Activated CD8-positive, alpha-beta T cell treated with anti-CD3 and anti-CD28 coated beads, Interleukin-2, amount 10 ng/mL, durations not matched to agents 7 days and 5 days (primary cell): ENCODE measurements at regions not wholly inside any gene's neighbourhood (a gene's known extent, or its start where the extent isn't known, plus 50 kb on each side); places are given as distances from the start of the nearest gene placed in this dataset.
"Not testable (repeated sequence)": the region's sequence is repeated elsewhere in the genome, so short reads cannot be mapped to it uniquely, and the experiment has no call there.

Source experiments
- ATAC-seq: fragments of 150-1000 bp; cut with Tn5 transposase; one replicate; pipeline ENCODE4 v1.10.0; 2021; ENCODE audit warnings: moderate library complexity
- CTCF ChIA-PET: fragments of 350-600 bp; sonication (Branson Sonifier 250); formaldehyde crosslinking; loops from one replicate; lab custom pipeline; 2021; ENCODE audit warnings: antibody characterized with exemption; lab: Charles Lee
- POLR2A ChIA-PET: fragments of 350-600 bp; sonication (Branson Sonifier 250); formaldehyde crosslinking; loops from one replicate; lab custom pipeline; 2021; ENCODE audit warnings: antibody characterized with exemption; lab: Charles Lee
- DNase-seq: peaks from one replicate; pipeline ENCODE4 v3.0.0-alpha.2; 2020
- H3K27ac Mint-ChIP-seq: one replicate; pipeline ENCODE4 v1.8.0; 2021; ENCODE audit warnings: mild to moderate bottlenecking, mixed read lengths
- H3K27me3 Mint-ChIP-seq: one replicate; pipeline ENCODE4 v1.8.0; 2021; ENCODE audit warnings: low read depth, mixed read lengths
- H3K36me3 Mint-ChIP-seq: one replicate; pipeline ENCODE4 v1.8.0; 2021; ENCODE audit warnings: low read depth, mixed read lengths
- H3K4me1 Mint-ChIP-seq: one replicate; pipeline ENCODE4 v1.8.0; 2021; ENCODE audit warnings: low read depth, mixed read lengths
- H3K4me3 Mint-ChIP-seq: one replicate; pipeline ENCODE4 v1.8.0; 2021; ENCODE audit warnings: mild to moderate bottlenecking, mixed read lengths
- H3K9me3 Mint-ChIP-seq: one replicate; pipeline ENCODE4 v1.8.0; 2022; ENCODE audit warnings: mixed read lengths; ENCODE audit not compliant: insufficient read depth

GRCh38 chr5:101205065-101205464, 302.0 kb upstream of the ST8SIA4 start:
- not testable (repeated sequence) for DNase-seq, H3K27me3 Mint-ChIP-seq, H3K4me1 Mint-ChIP-seq

DNA sequence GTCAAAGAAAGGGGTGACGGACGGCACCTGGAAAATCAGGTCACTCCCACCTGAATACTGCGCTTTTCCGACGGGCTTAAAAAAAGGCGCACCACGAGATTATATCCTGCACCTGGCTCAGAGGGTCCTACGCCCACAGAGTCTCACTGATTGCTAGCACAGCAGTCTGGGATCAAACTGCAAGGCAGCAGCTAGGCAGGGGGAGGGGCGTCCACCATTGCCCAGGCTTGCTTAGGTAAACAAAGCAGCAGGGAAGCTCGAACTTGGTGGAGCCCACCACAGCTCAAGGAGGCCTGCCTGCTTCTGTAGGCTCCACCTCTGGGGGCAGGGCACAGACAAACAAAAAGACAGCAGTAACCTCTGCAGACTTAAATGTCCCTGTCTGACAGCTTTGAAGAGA, 277.3 kb upstream of the ST8SIA4 start:
- DNase-seq, H3K9me3 Mint-ChIP-seq, CTCF ChIA-PET, H3K4me1 Mint-ChIP-seq, H3K27me3 Mint-ChIP-seq, H3K36me3 Mint-ChIP-seq, H3K4me3 Mint-ChIP-seq, POLR2A ChIA-PET, H3K27ac Mint-ChIP-seq, ATAC-seq: not testable (repeated sequence)

More at GRCh38 chr5:101205065-101205464, 302.0 kb upstream of the ST8SIA4 start:
- H3K36me3 Mint-ChIP-seq, H3K4me3 Mint-ChIP-seq, H3K27ac Mint-ChIP-seq, ATAC-seq, H3K9me3 Mint-ChIP-seq, CTCF ChIA-PET, POLR2A ChIA-PET: not testable (repeated sequence)

DNA sequence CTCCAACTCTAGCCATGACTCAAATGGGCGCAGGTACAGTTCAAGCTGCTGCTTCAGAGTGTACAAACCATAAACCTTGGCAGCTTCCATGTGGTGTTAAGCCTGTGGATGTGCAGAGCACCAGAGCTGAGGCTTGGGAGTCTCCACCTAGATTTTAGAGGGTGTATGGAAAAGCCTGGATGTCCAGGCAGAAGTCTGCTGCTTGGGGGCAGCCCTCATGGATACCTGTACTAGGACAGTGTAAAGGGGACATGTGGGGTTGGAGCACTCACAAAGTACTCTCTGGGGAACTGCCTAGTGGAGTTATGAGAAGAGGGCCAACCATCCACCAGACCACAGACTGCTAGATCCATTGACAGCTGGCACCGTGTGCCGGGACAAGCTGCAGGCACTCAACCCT, 273.5 kb upstream of the ST8SIA4 start:
- H3K4me1 Mint-ChIP-seq, result no peaks in the 10 kb centered on the region
- POLR2A ChIA-PET, result no interaction called here
- no peaks in the 10 kb centered on the region for H3K9me3 Mint-ChIP-seq
- H3K27me3 Mint-ChIP-seq, result no peaks in the 10 kb centered on the region
- no peak overlapping the region for H3K4me3 Mint-ChIP-seq
- H3K36me3 Mint-ChIP-seq, result no peaks in the 10 kb centered on the region
- CTCF ChIA-PET, result no interaction called here
- ATAC-seq (no peak), DNase-seq (no peak)
- no peak overlapping the region for H3K27ac Mint-ChIP-seq

- ChIA-PET CTCF (no interaction called here), POLR2A (no interaction called here)
- Mint-ChIP-seq H3K4me3 (no peak overlapping the region), H3K27me3 (no peaks in the 10 kb centered on the region), H3K4me1 (no peaks in the 10 kb centered on the region), H3K9me3 (no peaks in the 10 kb centered on the region), H3K27ac (no peak overlapping the region), H3K36me3 (no peaks in the 10 kb centered on the region)
- no peak for DNase-seq
- ATAC-seq, result no peak
Observed at GRCh38 chr5:101174981-101175380, 271.9 kb upstream of the ST8SIA4 start.

DNA sequence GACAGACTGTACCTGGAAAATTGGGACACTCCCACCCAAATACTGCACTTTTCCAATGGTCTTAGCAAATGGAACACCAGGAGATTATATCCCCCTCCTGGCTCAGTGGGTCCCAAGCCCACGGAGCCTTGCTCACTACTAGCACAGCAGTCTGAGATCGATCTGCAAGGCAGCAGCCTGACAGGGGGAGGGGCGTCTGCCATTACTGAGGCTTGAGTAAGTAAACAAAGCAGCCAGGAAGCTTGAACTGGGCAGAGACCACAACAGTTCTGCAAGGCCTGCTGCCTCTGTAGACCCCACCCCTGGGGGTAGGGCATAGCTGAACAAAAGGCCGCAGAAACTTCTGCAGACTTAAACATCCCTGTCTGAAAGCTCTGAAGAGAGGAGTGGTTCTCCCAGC, 260.0 kb upstream of the ST8SIA4 start:
- ATAC-seq, result no peak
- CTCF ChIA-PET, result no interaction called here
- H3K27ac Mint-ChIP-seq, result no peak overlapping the region
- H3K4me3 Mint-ChIP-seq, result no peak overlapping the region
- no peaks in the 10 kb centered on the region for H3K4me1 Mint-ChIP-seq
- POLR2A ChIA-PET, result no interaction called here
- no peaks in the 10 kb centered on the region for H3K36me3 Mint-ChIP-seq
- H3K9me3 Mint-ChIP-seq, result no peaks in the 10 kb centered on the region
- DNase-seq, result no peak
- H3K27me3 Mint-ChIP-seq, result no peaks in the 10 kb centered on the region

- Mint-ChIP-seq H3K9me3 (no peaks in the 10 kb centered on the region), H3K4me1 (no peaks in the 10 kb centered on the region), H3K4me3 (no peak overlapping the region), H3K36me3 (no peaks in the 10 kb centered on the region), H3K27ac (no peak overlapping the region), H3K27me3 (no peaks in the 10 kb centered on the region)
- DNase-seq (no peak), ATAC-seq (no peak)
- CTCF ChIA-PET, result no interaction called here
- POLR2A ChIA-PET, result no interaction called here
Observed at GRCh38 chr5:101160002-101160401, 256.9 kb upstream of the ST8SIA4 start.

DNA sequence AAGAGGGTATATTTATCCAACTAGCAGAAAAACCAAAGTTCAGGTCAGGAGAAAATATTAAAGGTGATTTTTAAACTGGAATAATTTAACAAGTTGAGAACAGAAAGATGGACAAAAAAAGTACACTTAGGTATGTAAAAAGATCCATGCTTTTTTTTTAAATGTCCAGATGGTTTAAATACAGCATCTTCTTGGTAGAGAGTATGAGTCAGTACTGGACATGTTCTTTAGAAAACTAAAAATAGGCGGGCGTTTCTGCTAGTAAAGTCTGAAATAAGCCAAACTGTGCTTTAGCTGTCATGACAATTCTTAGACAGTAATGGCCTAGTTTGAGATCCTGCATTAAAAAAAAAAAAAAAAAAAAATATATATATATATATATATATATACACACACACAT, 255.9 kb upstream of the ST8SIA4 start:
- DNase-seq (no peak), ATAC-seq (no peak)
- Mint-ChIP-seq H3K4me3 (no peak overlapping the region), H3K9me3 (no peaks in the 10 kb centered on the region), H3K27ac (no peak overlapping the region), H3K4me1 (no peaks in the 10 kb centered on the region), H3K36me3 (no peaks in the 10 kb centered on the region), H3K27me3 (no peaks in the 10 kb centered on the region)
- ChIA-PET CTCF (no interaction called here), POLR2A (no interaction called here)

- POLR2A ChIA-PET, result no interaction called here
- CTCF ChIA-PET, result no interaction called here
- H3K4me1 Mint-ChIP-seq, result no peaks in the 10 kb centered on the region
- DNase-seq, result no peak
- H3K27me3 Mint-ChIP-seq, result no peaks in the 10 kb centered on the region
- H3K36me3 Mint-ChIP-seq, result no peaks in the 10 kb centered on the region
- H3K27ac Mint-ChIP-seq, result no peak overlapping the region
- H3K4me3 Mint-ChIP-seq, result no peak overlapping the region
- ATAC-seq, result no peak
- no peaks in the 10 kb centered on the region for H3K9me3 Mint-ChIP-seq
Observed at GRCh38 chr5:101153526-101153925, 250.4 kb upstream of the ST8SIA4 start.

DNA sequence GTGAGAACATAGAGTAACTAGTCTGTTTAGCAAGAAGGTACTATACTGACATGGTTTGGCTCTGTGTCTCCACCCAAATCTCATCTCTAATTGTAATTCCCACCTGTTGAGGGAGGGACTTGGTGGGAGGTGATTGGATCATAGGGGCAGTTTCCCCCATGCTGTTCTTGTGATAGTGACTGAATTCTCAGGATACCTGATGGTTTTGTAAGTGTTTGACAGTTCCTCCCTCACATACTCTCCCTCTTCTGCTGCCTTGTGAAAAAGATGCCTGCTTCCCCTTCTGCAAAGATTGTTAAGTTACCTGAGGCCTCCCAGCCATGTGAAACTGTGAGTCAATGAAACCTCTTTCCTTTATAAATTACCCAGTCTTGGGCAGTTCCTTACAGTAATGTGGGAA, 240.4 kb upstream of the ST8SIA4 start:
- ChIA-PET CTCF (no interaction called here), POLR2A (no interaction called here)
- no peak for ATAC-seq
- H3K27me3 Mint-ChIP-seq, result no peaks in the 10 kb centered on the region
- no peak overlapping the region for H3K4me3 Mint-ChIP-seq
- H3K9me3 Mint-ChIP-seq, result no peaks in the 10 kb centered on the region
- no peaks in the 10 kb centered on the region for H3K36me3 Mint-ChIP-seq
- no peak for DNase-seq
- no peak overlapping the region for H3K27ac Mint-ChIP-seq
- H3K4me1 Mint-ChIP-seq, result no peaks in the 10 kb centered on the region

- Mint-ChIP-seq H3K36me3 (no peaks in the 10 kb centered on the region), H3K4me3 (no peak overlapping the region), H3K4me1 (no peaks in the 10 kb centered on the region), H3K9me3 (no peaks in the 10 kb centered on the region), H3K27ac (no peak overlapping the region), H3K27me3 (no peaks in the 10 kb centered on the region)
- ATAC-seq (no peak), DNase-seq (no peak)
- CTCF ChIA-PET, result no interaction called here
- POLR2A ChIA-PET, result no interaction called here
Observed at GRCh38 chr5:101142102-101142501, 239.0 kb upstream of the ST8SIA4 start.

- H3K9me3 Mint-ChIP-seq, result no peaks in the 10 kb centered on the region
Observed at GRCh38 chr5:101136454-101136853, 233.4 kb upstream of the ST8SIA4 start.

DNA sequence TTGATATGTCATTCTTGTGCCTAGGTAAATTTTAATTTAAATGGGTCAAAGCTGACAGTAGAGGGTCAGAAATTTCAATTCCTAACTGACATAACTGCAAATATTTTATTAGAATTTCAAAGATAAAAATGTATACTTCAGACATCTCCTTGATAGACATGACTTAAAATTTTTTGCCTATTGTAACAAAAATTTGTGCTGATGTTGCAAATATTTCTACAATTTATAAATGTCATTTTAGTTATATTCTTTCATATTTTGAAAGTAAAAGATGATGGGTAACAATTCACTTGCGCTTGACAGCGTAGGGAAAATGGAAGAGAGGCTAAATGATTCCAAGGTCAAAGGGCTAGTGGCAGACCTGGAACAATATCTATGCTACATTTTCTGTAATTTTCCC, 220.3 kb upstream of the ST8SIA4 start:
- no peaks in the 10 kb centered on the region for H3K36me3 Mint-ChIP-seq

More at GRCh38 chr5:101136454-101136853, 233.4 kb upstream of the ST8SIA4 start:
- ATAC-seq, result no peak
- no peaks in the 10 kb centered on the region for H3K27me3 Mint-ChIP-seq
- DNase-seq, result no peak
- ChIA-PET CTCF (no interaction called here), POLR2A (no interaction called here)
- no peaks in the 10 kb centered on the region for H3K36me3 Mint-ChIP-seq
- no peak overlapping the region for H3K27ac Mint-ChIP-seq
- no peak overlapping the region for H3K4me3 Mint-ChIP-seq
- H3K4me1 Mint-ChIP-seq, result no peaks in the 10 kb centered on the region

DNA sequence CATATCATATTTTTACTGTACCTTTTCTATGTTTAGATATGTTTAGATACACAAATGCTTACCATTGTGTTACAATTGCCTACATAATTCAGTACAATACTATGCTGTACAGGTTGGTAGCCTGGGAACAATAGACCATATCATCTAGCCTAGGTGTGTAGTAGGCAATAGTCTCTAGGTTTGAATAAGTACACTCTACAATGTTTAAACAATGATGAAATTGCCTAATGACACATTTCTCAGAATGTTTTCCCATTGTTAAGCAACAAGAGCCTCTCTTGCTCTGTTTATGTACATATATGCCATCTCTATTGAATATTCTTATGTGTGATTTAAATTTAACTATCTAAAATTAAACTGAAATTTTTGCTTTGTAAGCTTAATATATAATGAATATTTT, 209.6 kb upstream of the ST8SIA4 start:
- Mint-ChIP-seq H3K4me3 (no peak overlapping the region), H3K4me1 (no peaks in the 10 kb centered on the region), H3K9me3 (no peaks in the 10 kb centered on the region), H3K27me3 (no peaks in the 10 kb centered on the region), H3K36me3 (no peaks in the 10 kb centered on the region), H3K27ac (no peak overlapping the region)
- no peak for ATAC-seq
- no peak for DNase-seq
- POLR2A ChIA-PET, result no interaction called here
- CTCF ChIA-PET, result no interaction called here

More for the DNA sequence above, 220.3 kb upstream of the ST8SIA4 start:
- POLR2A ChIA-PET, result no interaction called here
- no peaks in the 10 kb centered on the region for H3K9me3 Mint-ChIP-seq
- no peaks in the 10 kb centered on the region for H3K4me1 Mint-ChIP-seq
- H3K4me3 Mint-ChIP-seq, result no peak overlapping the region
- ATAC-seq (no peak), DNase-seq (no peak)
- no peaks in the 10 kb centered on the region for H3K27me3 Mint-ChIP-seq
- CTCF ChIA-PET, result no interaction called here
- no peak overlapping the region for H3K27ac Mint-ChIP-seq
